MV-4-11 (cell line): ENCODE measurements at regions not wholly inside any gene's neighbourhood (a gene's known extent, or its start where the extent isn't known, plus 50 kb on each side); places are given as distances from the start of the nearest gene placed in this dataset.

Source experiments
- DNase-seq: peaks from one replicate; lab custom pipeline; 2025; lab: John Stamatoyannopoulos, UW

DNA sequence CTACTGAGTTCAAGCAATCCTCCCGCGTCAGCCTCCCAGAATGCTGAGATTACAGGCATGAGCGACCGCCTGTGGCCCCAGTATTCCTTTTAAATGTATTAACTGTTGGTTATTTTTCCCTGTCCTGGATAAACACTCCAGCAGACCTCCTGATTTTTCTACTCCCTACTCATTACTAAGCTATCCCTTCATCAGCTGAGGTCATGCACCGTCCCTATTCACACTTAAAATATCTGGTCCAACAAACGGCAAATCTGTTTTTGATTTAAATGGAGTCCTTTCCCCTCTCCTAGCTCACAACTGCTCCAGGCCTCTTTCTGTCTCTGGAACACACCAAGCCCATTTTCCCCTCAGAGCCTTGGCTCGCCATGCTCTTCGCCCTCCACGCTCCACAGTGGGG, 1003.3 kb upstream of the TMEM132C start:
- no peak for DNase-seq

GRCh38 chr12:127267128-127267527, 999.8 kb upstream of the TMEM132C start:
- DNase-seq: no peak

DNA sequence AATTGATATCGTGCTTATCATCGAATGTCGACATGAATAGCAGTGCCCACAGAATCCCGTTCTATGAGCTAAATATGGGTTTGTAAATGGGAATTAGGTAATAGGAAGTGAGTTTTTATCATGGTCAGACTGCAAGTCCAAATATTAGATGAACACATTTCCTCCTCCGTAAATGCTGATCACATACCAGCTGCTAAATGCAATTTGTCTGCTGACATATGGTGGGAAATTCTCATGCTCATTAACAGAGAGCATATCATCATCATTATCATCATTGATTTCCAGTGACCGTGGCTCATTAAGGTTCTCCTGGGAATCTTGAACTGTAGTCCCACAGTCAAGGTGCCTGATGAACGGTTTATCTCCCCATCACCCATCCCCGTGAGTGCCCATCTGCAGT, 998.8 kb upstream of the TMEM132C start:
- peak; percentile 38 for DNase-seq

GRCh38 chr12:127268706-127269425, 998.1 kb upstream of the TMEM132C start:
- no peak for DNase-seq

DNA sequence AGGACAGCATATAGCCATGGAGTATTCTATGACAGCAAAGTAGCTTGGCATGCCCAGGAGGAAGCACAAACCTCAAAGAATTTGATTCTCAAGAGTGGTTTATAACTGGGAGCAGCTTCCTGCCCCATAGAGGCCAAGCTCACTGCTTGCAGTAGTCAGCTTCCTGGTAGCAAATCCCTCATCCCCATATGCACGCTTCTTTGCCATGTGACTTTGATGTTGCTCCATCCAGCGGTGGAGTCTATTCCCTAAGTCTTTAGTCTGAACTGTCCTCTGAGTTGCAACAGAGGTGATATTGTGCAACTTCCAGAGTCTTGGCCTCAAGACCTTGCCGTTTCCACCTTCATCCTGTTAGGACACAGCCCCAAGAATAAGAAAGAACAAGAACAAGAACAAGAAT, 996.8 kb upstream of the TMEM132C start:
- peak; percentile 100 for DNase-seq

DNA sequence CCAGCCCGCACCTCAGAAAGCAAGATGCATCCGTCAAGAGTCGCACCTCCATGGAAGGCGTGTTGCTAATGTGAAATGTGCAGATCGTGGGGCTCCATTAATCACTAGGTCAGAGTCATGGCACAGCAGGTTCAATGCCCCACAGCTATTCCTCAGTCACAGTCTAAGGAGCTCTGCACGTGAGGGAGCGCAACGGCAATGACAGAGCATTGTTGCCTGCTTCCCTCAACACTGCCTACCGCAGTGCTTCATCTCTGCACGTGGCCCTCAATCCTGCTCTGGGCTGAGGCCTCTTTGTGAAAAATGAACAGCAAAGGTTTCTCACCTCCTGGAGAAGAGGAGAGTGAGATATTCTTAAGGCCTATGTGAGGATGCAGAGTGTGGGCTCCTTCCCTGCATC, 995.2 kb upstream of the TMEM132C start:
- no peak for DNase-seq

DNA sequence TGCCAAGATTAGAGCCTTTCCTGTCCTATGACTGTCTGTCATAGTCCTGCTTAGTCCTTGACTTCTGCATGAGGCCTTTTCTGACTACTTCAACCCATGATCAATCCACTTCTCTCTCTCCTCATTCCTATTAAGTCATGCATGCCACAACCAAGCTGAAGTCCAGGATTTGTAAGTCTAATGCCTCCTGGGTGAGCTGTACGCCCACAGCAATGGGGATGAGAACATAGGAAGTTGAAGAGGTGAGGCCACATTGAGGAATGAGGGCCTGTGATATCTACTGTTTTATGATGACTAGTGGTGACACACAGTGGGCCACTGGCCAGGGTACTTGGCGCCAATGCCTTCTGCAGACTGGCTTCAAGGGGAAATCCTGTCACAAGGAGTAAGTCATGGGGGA, 994.1 kb upstream of the TMEM132C start:
- DNase-seq: peak; percentile 34

DNA sequence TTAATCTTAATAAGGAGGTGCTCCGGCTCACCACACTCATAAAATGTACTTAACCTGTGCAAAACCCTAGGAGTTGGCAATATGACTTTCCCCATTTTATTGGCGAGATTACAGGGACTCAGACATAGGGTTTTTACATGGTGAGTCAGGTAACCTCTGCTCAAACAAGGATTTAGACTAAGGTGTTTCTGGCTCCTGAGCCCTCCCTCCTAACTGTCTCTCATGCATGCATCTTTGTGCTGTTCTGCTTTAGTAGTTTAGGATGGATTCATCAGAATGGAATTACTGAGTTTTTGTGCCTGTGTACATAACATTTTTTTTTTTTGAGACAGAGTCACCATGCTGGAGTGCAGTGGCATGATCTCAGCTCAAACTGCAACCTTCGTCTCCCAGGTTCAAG, 993.3 kb upstream of the TMEM132C start:
- DNase-seq: no peak

DNA sequence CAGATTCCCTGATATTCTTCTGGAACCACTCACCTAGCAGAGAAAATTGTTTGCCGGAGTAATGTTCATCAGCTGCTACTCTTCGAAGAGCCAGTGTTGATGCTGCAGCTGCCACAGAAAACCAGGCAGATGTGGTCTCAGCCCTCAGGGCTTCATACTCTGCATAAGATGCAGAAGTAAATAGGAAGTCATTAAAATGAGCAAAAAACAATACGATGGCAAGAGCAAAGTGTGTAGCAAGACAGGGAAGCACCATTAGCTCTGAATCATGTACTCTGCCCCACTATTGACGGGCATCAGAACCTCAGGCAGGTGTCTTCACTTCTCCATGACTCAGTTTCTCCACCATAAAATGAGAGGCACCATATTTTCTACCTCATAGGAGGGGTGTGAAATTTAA, 991.6 kb upstream of the TMEM132C start:
- no peak for DNase-seq

GRCh38 chr12:127277882-127278281, 989.1 kb upstream of the TMEM132C start:
- no peak for DNase-seq

GRCh38 chr12:127278351-127278750, 988.6 kb upstream of the TMEM132C start:
- DNase-seq: no peak

DNA sequence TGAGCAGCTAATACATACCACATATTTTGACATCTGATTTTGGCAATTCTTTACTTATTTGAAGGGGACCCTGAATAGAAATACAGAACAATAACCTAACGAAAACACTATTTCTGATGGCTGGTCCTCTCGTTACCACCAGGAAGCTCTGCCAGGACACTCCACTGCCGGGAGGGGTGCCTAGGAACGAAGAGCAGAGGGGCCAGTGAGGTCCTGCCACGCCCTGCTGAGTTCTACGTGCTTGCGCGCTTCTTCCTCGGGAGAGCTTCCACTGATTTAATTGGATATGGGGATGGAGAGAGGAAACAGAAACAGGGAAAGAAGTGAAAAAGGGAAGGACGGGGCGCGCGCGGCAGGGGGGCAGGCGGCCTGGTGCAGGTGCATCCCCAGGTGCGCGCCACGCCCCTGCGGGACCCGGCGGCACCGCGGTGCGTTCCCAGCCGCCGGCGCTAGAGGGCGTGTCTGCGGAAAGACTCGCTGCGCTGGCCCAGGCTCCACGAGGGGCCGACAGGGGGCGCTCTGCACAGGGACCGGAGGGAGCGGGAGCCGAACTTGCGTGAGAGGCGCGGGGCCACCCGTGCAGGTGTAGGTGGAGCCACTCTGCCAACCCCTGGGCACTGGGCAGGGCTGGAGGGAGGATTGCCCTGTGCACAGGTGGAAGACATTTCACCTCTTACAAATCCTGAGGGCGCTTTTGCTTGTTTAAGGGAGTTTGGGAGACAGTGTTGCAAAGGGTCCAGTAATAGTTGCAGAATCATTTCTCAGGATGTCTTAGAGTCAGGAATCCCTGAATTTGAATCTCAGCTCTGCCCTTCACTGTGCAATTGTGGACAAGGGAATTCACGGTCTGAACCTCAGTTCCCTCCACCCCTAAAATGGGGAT, 986.3 kb upstream of the TMEM132C start:
- no peak for DNase-seq

GRCh38 chr12:127282786-127283565, 984.0 kb upstream of the TMEM132C start:
- DNase-seq: no peak

- DNase-seq: no peak
Observed at GRCh38 chr12:127284021-127284420, 982.9 kb upstream of the TMEM132C start.

- peak; percentile 55 for DNase-seq
Observed at GRCh38 chr12:127284870-127285431, 982.0 kb upstream of the TMEM132C start.

GRCh38 chr12:127286281-127286680, 980.7 kb upstream of the TMEM132C start:
- no peak for DNase-seq

DNA sequence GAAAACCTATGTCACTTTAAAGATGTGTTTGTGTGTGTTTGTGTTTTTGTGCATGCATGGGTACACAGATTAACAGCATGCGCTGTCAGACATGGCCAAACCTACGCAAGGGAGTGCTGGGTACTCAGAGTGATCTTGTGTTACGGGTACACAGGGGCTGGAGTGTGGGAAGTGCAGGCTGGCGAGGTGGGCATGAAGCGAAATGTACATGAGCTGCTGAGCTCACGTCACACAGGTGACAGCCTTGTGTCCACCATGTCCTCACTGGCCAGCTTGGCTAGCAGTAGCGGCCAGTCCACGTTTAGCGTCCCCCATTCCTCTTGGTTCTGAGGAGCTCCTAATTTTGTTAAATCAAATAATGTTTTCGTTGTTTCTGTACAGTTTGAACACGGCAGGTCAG, 979.7 kb upstream of the TMEM132C start:
- DNase-seq: no peak

DNA sequence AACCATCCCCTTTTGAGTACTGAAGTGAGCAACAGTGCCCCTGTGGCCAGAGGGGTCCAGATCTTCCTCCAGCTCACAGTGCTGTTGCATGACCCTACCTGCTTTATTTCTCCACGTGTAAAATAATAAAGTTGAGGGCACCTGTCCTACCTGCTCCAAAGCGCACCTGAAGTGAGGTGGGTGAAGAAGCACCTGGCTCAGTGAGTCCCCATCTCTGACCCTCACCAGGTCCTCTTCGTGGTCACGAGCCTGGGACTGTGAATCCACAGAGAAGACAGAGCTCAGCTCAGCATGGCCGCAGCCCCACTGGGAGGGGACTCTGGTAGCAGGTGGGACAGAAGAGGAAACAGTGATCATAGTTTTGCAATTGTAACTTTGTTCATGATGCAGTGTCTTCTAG, 976.7 kb upstream of the TMEM132C start:
- DNase-seq: peak; percentile 11

DNA sequence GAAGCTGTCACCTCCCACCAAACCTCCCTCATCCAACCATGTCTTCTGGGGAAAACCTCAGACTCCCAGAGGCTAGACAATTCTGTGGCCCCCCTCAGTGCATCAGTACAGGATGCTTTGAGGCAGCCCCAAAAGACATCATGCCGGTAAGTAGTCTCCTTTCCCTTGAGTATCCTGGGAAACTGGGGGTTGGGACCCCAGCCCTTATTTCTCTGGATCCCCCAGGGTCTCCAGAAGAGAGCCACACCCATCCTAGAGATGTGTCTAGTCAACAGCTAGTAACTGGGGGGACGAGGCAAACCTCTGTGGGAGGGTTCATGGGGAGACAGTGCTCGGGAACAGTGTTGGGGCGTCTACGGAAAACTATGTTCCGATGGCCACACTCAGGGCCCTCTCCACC, 974.2 kb upstream of the TMEM132C start:
- DNase-seq: no peak

DNA sequence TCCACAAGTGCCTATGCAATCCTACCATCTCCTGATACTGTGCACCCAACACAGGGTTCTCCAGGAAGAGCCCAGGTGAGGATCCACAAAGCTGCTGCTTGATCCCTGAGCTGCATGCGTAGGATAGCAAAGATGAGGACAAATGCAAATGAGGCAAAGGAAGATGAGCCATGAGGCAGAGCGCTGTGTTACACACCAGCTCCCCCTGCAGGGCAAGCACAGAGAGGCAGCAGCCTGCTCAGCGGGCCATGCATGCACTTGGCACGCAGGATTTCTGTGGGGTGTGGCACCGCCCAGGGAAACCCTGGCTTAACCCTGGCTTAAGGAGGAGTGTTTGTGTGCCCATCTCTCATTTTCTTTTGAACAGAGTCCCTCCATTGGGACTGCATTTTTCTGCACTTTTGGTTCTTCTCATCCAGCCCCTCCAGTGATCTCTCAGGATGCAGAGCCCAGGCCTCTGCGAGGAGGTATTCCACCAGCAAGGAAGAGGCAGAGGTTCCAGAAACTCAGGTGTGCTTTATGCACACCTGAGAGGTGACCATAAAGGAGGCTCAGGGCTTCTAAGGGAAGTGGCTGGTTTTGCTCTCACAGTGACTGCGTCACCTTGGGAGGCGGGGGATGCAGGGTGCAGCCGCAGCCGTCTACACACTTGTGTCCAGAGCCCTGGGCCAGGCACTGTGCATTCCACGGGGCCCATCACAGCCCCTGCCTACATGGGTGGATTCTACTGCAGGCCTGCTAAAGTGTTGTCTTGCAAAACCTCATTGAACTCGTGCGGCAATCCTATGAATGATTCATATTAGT, 973.3 kb upstream of the TMEM132C start:
- peak; percentile 59 for DNase-seq

- DNase-seq: no peak
Observed at GRCh38 chr12:127294651-127295210, 972.2 kb upstream of the TMEM132C start.
